Fibroblast of lung (primary cell): ENCODE measurements at regions not wholly inside any gene's neighbourhood (a gene's known extent, or its start where the extent isn't known, plus 50 kb on each side); places are given as distances from the start of the nearest gene placed in this dataset.

Experiments
- CTCF ChIP-seq, 2 donors: IDR thresholded peaks in 1 of 2; conservative IDR thresholded peaks in 1 of 2; 1 replicate in 1 of 2; 2 replicates in 1 of 2; pipeline ENCODE4 v1.5.1; 2011 to 2012; ENCODE audit warnings: low read length in 2 of 2, control low read depth in 1 of 2, inconsistent platforms in 1 of 2, low read depth in 1 of 2, mild to moderate bottlenecking in 1 of 2
- EZH2 ChIP-seq: IDR thresholded peaks from 2 replicates; pipeline ENCODE4 v1.5.1; 2012; ENCODE audit warnings: low read length, control low read depth, mild to moderate bottlenecking; ENCODE audit errors: missing control alignments

GRCh38 chr3:94252316-94252715 is 189.5 kb downstream of the NSUN3 start:
- TF ChIP-seq CTCF (conservative IDR thresholded peaks at IDR 0.05 in 1 of 2, IDR thresholded peaks at IDR 0.05 in 1 of 2; ENCODE audit: low read depth in 1 of 2, low read length in 2 of 2) (no peak), EZH2 (no peak)
